ENCODE measurements at regions not wholly inside any gene's neighbourhood (a gene's known extent, or its start where the extent isn't known, plus 50 kb on each side); places are given as distances from the start of the nearest gene placed in this dataset.

- no peaks in the 10 kb centered on the region for H3K9me3 ChIP-seq
- no peaks in the 10 kb centered on the region for H3K4me1 ChIP-seq
- intact Hi-C loops (cut with DNase I): no loop called here
- no peaks in the 10 kb centered on the region for H3K36me3 ChIP-seq
- H3K27me3 ChIP-seq: no peaks in the 10 kb centered on the region
- H3K9ac ChIP-seq (ENCODE audit: low read depth in 2 of 2, low read length in 2 of 2): no peak overlapping the region
- H3K27ac ChIP-seq: no peak overlapping the region
- DNase-seq: no peak
- no peak overlapping the region for H3K4me3 ChIP-seq
- no peak for TF ChIP-seq CTCF (IDR thresholded peaks at IDR 0.05)
Measured at GRCh38 chr13:38528986-38529385, 157.9 kb upstream of the FREM2 start.

- intact Hi-C loops (cut with DNase I): no loop called here
- no peaks in the 10 kb centered on the region for H3K27me3 ChIP-seq
- DNase-seq: no peak
- no peaks in the 10 kb centered on the region for H3K4me1 ChIP-seq
- H3K9me3 ChIP-seq: no peaks in the 10 kb centered on the region
- H3K27ac ChIP-seq: no peak overlapping the region
- no peak overlapping the region for H3K4me3 ChIP-seq
- H3K9ac ChIP-seq (ENCODE audit: low read depth in 2 of 2, low read length in 2 of 2): no peak overlapping the region
- no peaks in the 10 kb centered on the region for H3K36me3 ChIP-seq
- no peak for TF ChIP-seq CTCF (IDR thresholded peaks at IDR 0.05)
Measured at GRCh38 chr13:38530492-38530891, 156.4 kb upstream of the FREM2 start.

- H3K4me3 ChIP-seq: no peak overlapping the region
- intact Hi-C loops (cut with DNase I): no loop called here
- no peaks in the 10 kb centered on the region for H3K9me3 ChIP-seq
- no peaks in the 10 kb centered on the region for H3K4me1 ChIP-seq
- H3K27ac ChIP-seq: no peak overlapping the region
- H3K36me3 ChIP-seq: no peaks in the 10 kb centered on the region
- no peak for TF ChIP-seq CTCF (IDR thresholded peaks at IDR 0.05)
- DNase-seq: no peak
- no peak overlapping the region for H3K9ac ChIP-seq (ENCODE audit: low read depth in 2 of 2, low read length in 2 of 2)
- H3K27me3 ChIP-seq: no peaks in the 10 kb centered on the region
Measured at GRCh38 chr13:38535261-38535660, 151.6 kb upstream of the FREM2 start.

GRCh38 chr13:38537051-38537450 lies 149.8 kb upstream of the FREM2 start:
- Histone ChIP-seq H3K9ac (ENCODE audit: low read depth in 2 of 2, low read length in 2 of 2) (no peak overlapping the region), H3K4me1 (no peaks in the 10 kb centered on the region), H3K4me3 (no peak overlapping the region), H3K27ac (no peak overlapping the region), H3K27me3 (no peaks in the 10 kb centered on the region), H3K9me3 (no peaks in the 10 kb centered on the region), H3K36me3 (no peaks in the 10 kb centered on the region)
- intact Hi-C loops (cut with DNase I): no loop called here
- no peak for TF ChIP-seq CTCF (IDR thresholded peaks at IDR 0.05)
- no peak for DNase-seq

GRCh38 chr13:38538422-38538821 lies 148.5 kb upstream of the FREM2 start:
- intact Hi-C loops (cut with DNase I): no loop called here
- H3K4me3 ChIP-seq: no peak overlapping the region
- H3K27ac ChIP-seq: no peak overlapping the region
- H3K27me3 ChIP-seq: no peaks in the 10 kb centered on the region
- no peak overlapping the region for H3K9ac ChIP-seq (ENCODE audit: low read depth in 2 of 2, low read length in 2 of 2)
- TF ChIP-seq CTCF (IDR thresholded peaks at IDR 0.05): no peak
- no peak for DNase-seq
- H3K4me1 ChIP-seq: no peaks in the 10 kb centered on the region
- H3K36me3 ChIP-seq: no peaks in the 10 kb centered on the region
- H3K9me3 ChIP-seq: no peaks in the 10 kb centered on the region

GRCh38 chr13:38539632-38540031 lies 147.2 kb upstream of the FREM2 start:
- intact Hi-C loops (cut with DNase I): no loop called here
- no peaks in the 10 kb centered on the region for H3K4me1 ChIP-seq
- no peak for DNase-seq
- no peak overlapping the region for H3K4me3 ChIP-seq
- no peaks in the 10 kb centered on the region for H3K27me3 ChIP-seq
- H3K27ac ChIP-seq: no peak overlapping the region
- H3K9ac ChIP-seq (ENCODE audit: low read depth in 2 of 2, low read length in 2 of 2): no peak overlapping the region
- no peaks in the 10 kb centered on the region for H3K36me3 ChIP-seq
- H3K9me3 ChIP-seq: no peaks in the 10 kb centered on the region
- no peak for TF ChIP-seq CTCF (IDR thresholded peaks at IDR 0.05)

Data from colonic mucosa (tissue), 4 donors.